Nephron progenitor cell (in vitro differentiated cells): ENCODE measurements at regions not wholly inside any gene's neighbourhood (a gene's known extent, or its start where the extent isn't known, plus 50 kb on each side); places are given as distances from the start of the nearest gene placed in this dataset.
A peak's percentile ranks its signal among the peaks of the same experiment; 100 is the strongest.

Source experiments
- DNase-seq: peaks from one replicate; pipeline ENCODE4 v3.0.0; 2021
- H3K27ac Mint-ChIP-seq: 2 replicates; pipeline ENCODE4 v1.8.0; 2021; ENCODE audit warnings: mild to moderate bottlenecking, moderate library complexity, mixed read lengths
- H3K27me3 Mint-ChIP-seq: 2 replicates; pipeline ENCODE4 v1.8.0; 2021; ENCODE audit warnings: mild to moderate bottlenecking, low read depth, mixed read lengths; ENCODE audit not compliant: poor library complexity
- H3K36me3 Mint-ChIP-seq: 2 replicates; pipeline ENCODE4 v1.8.0; 2021; ENCODE audit warnings: low read depth, mixed read lengths
- H3K4me1 Mint-ChIP-seq: 2 replicates; pipeline ENCODE4 v1.8.0; 2021; ENCODE audit warnings: mixed read lengths
- H3K4me3 Mint-ChIP-seq: 2 replicates; pipeline ENCODE4 v1.8.0; 2021; ENCODE audit warnings: mild to moderate bottlenecking, moderate library complexity, mixed read lengths
- H3K9me3 Mint-ChIP-seq: 2 replicates; pipeline ENCODE4 v1.8.0; 2021; ENCODE audit warnings: mild to moderate bottlenecking, moderate library complexity, mixed read lengths
- TF ChIP-seq, protein P1 (sequence below): fragments of 200-600 bp; sonication (generic); IDR thresholded peaks from 2 replicates; pipeline ENCODE4 v1.5.0; 2021; ENCODE audit warnings: antibody characterized with exemption

DNA sequence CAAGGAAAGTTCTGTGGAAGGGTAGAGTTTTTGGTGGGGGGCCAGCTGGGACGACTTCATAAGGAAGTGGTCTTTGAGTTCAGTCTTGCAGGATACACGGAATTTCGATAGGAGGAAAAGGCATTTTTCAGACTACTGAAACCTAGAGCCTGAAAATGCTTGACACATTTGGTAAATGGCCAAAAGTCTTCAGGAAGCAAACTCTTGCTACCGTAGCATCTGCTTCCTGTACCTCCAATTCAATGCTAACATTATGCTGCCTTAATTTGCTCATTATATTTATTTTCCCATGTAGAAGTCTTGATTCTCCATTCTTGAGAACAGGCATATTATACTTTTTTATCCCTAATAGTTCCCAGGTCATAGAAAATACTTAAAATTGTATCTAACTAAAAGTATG lies 129.3 kb upstream of the MED13 start:
- H3K4me1 Mint-ChIP-seq = peaks cover 29% of the 10 kb centered on the region
- H3K36me3 Mint-ChIP-seq = no peaks in the 10 kb centered on the region
- no peak overlapping the region for H3K27ac Mint-ChIP-seq
- H3K9me3 Mint-ChIP-seq = peaks cover 12% of the 10 kb centered on the region
- DNase-seq = no peak
- peaks cover 8% of the 10 kb centered on the region for H3K27me3 Mint-ChIP-seq
- TF ChIP-seq, protein P1, sequence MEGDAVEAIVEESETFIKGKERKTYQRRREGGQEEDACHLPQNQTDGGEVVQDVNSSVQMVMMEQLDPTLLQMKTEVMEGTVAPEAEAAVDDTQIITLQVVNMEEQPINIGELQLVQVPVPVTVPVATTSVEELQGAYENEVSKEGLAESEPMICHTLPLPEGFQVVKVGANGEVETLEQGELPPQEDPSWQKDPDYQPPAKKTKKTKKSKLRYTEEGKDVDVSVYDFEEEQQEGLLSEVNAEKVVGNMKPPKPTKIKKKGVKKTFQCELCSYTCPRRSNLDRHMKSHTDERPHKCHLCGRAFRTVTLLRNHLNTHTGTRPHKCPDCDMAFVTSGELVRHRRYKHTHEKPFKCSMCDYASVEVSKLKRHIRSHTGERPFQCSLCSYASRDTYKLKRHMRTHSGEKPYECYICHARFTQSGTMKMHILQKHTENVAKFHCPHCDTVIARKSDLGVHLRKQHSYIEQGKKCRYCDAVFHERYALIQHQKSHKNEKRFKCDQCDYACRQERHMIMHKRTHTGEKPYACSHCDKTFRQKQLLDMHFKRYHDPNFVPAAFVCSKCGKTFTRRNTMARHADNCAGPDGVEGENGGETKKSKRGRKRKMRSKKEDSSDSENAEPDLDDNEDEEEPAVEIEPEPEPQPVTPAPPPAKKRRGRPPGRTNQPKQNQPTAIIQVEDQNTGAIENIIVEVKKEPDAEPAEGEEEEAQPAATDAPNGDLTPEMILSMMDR = no peak
- H3K4me3 Mint-ChIP-seq = no peak overlapping the region

DNA sequence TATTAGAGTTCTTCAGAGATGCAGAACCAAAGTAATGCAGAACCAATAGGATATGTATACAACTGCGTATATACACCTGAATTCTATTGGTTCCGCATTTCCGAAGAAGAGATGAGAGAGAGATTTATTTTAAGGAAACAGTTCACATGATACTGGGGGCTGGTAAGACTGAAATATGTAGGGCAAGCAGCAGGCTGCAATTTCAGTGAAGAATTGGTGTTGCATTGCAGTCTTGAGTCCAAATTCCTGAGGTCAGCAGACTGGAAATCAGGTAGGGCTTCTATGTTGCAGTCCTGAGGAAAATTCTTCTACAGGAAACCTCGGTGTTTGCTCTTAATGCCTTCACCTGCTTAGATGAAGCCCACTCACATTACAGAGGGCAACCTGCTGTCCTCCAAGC lies 128.2 kb upstream of the MED13 start:
- Mint-ChIP-seq H3K4me3 (no peak overlapping the region), H3K4me1 (peaks cover 29% of the 10 kb centered on the region), H3K27me3 (peaks cover 8% of the 10 kb centered on the region), H3K9me3 (peaks cover 12% of the 10 kb centered on the region), H3K27ac (peak overlapping the region; percentile 61), H3K36me3 (no peaks in the 10 kb centered on the region)
- DNase-seq = no peak
- TF ChIP-seq, protein P1 = no peak

DNA sequence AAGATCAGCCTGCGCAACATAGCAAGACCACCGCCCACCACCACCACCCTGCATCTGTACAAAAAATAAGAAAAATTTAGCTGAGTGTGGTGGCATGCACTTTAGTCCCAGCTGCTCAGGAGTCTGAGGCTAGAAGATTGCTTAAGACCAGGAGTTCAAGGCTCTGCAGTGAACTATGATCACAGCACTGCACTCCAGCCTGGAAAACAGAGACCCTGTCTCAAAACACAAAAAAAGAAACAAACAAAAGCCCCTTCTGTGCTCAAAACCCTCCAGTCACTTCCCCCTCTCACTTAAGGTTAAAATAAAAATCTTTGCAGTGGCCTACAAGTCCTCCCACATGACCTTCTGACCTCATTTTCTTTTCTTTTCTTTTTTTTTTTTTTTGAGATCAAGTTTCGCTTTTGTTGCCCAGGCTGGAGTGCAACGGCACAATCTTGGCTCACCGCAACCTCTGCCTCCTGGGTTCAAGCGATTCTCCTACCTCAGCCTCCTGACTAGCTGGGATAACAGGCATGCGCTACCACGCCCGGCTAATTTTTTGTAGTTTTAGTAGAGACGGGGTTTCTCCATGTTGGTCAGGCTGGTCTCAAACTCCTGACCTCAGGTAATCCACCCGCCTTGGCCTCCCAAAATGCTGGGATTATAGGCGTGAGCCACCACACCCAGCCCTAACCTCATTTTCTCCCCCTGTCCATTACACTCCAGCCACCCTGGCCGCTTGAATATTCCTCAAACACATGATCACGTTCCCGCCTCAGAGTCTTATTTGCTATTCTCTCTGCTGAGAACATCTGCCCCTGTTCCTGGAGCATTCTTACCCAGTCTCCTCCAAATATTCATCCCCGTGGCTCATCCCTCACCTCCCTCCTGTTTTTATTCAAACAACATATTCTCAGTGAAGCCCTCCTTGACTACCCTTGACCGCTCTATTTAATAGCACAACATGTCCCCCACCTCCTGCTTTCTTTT lies 126.6 kb upstream of the MED13 start:
- Mint-ChIP-seq H3K4me3 (peak overlapping the region; percentile 48), H3K9me3 (peaks cover 11% of the 10 kb centered on the region), H3K4me1 (peaks cover 38% of the 10 kb centered on the region), H3K27ac (peak overlapping the region; percentile 59), H3K36me3 (no peaks in the 10 kb centered on the region), H3K27me3 (peaks cover 5% of the 10 kb centered on the region)
- DNase-seq = no peak
- TF ChIP-seq, protein P1 = no peak

DNA sequence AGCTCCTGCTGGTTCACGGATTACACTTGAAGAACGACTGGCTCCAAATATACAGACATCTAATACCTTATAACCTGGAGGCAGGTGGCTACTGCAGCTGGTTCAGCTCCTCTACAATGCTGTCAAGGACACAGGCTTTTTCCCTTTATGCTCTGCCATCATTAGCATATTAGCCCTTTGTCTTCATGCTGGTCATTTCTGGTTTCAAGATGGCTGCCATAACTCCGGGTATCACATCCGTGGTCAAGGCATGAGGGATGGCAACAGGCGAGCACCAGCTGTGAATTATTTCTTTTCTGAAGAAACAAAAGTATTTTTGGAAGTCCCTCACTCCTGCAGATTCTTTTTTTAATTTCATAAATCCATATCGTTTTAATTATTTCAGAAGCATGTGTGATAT lies 124.3 kb upstream of the MED13 start:
- H3K36me3 Mint-ChIP-seq = no peaks in the 10 kb centered on the region
- H3K9me3 Mint-ChIP-seq = no peaks in the 10 kb centered on the region
- DNase-seq = no peak
- no peak overlapping the region for H3K27ac Mint-ChIP-seq
- TF ChIP-seq, protein P1 = no peak
- peaks cover 45% of the 10 kb centered on the region for H3K4me1 Mint-ChIP-seq
- H3K4me3 Mint-ChIP-seq = no peak overlapping the region
- no peaks in the 10 kb centered on the region for H3K27me3 Mint-ChIP-seq

DNA sequence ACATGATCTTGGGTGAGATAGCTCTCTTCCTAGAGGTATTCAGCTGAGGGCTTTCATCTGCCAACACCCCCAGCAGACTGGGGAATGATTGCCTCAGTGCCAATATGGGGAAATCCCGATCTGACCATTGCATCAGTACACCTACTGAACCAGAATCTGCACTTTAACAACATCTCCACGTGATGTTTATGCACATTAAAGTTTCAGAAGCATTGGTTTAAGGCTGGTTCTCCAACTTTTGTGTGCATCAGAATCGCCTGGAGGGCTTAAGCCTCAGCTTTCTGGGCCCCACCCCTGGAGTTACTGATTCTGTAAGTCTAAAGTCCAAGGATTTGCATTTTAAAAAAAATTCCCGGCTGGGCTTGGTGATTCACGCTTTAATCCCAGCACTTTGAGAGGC lies 123.6 kb upstream of the MED13 start:
- Mint-ChIP-seq H3K4me3 (no peak overlapping the region), H3K4me1 (peaks cover 45% of the 10 kb centered on the region), H3K27ac (no peak overlapping the region), H3K36me3 (no peaks in the 10 kb centered on the region), H3K27me3 (no peaks in the 10 kb centered on the region), H3K9me3 (no peaks in the 10 kb centered on the region)
- TF ChIP-seq, protein P1 = no peak
- no peak for DNase-seq

DNA sequence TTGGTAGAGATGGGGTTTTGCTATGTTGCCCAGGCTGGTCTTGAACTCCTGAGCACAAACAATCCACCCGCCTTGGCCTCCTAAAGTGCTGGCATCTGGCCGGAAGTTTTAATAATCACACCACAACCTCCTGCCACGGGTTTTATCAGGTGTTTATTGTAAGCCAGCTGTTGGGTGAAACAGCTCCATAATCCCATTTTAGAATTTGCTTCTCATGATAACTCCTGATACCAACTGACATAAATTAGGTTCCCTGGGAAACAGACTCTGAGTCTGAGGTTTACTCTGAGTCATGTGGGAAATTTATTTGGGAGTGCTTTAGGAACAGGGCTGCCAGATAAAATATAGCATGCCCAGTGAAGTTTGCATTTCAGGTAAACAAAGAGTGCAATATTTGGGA lies 122.6 kb upstream of the MED13 start:
- no peaks in the 10 kb centered on the region for H3K36me3 Mint-ChIP-seq
- peaks cover 39% of the 10 kb centered on the region for H3K4me1 Mint-ChIP-seq
- no peaks in the 10 kb centered on the region for H3K27me3 Mint-ChIP-seq
- DNase-seq = no peak
- no peak overlapping the region for H3K27ac Mint-ChIP-seq
- TF ChIP-seq, protein P1 = no peak
- no peaks in the 10 kb centered on the region for H3K9me3 Mint-ChIP-seq
- no peak overlapping the region for H3K4me3 Mint-ChIP-seq
